DOHH2 (cell line): ENCODE measurements at regions not wholly inside any gene's neighbourhood (a gene's known extent, or its start where the extent isn't known, plus 50 kb on each side); places are given as distances from the start of the nearest gene placed in this dataset.

Experiments
- EZH2phosphoT487 ChIP-seq: fragments of 200-600 bp; sonication (generic); IDR thresholded peaks from 2 replicates; pipeline ENCODE4 v1.6.1; 2017; ENCODE audit warnings: borderline replicate concordance, mild to moderate bottlenecking, antibody characterized with exemption, low read length, moderate library complexity, mixed read lengths
- TF ChIP-seq, protein P1 (sequence below): fragments of 200-600 bp; sonication (generic); IDR thresholded peaks from one replicate; pipeline ENCODE4 v1.5.1; 2014; ENCODE audit warnings: antibody characterized with exemption, mild to moderate bottlenecking, low read depth, low read length; ENCODE audit not compliant: poor library complexity, severe bottlenecking

DNA sequence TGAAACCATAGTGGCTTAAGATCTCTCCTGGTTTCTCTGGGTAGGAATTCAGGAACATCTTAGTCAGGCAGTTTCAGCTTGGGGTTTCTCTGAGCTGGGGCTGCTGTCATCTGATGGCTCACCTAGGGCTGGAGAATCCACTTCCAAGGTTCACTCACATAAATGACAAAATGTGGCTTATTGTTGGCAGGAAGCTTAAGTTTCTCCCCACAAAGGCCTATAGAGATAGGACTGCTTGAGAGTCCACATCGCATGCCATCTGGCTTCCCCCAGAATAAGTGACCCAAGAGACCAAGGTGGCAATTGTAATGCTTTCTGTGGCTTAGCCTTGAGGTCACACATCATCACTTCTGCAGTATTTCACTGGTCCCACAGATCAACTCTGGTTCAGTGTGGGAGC, 131.4 kb downstream of the EDN1 start:
- TF ChIP-seq, protein P1, sequence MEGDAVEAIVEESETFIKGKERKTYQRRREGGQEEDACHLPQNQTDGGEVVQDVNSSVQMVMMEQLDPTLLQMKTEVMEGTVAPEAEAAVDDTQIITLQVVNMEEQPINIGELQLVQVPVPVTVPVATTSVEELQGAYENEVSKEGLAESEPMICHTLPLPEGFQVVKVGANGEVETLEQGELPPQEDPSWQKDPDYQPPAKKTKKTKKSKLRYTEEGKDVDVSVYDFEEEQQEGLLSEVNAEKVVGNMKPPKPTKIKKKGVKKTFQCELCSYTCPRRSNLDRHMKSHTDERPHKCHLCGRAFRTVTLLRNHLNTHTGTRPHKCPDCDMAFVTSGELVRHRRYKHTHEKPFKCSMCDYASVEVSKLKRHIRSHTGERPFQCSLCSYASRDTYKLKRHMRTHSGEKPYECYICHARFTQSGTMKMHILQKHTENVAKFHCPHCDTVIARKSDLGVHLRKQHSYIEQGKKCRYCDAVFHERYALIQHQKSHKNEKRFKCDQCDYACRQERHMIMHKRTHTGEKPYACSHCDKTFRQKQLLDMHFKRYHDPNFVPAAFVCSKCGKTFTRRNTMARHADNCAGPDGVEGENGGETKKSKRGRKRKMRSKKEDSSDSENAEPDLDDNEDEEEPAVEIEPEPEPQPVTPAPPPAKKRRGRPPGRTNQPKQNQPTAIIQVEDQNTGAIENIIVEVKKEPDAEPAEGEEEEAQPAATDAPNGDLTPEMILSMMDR, result no peak
- no peak for TF ChIP-seq EZH2phosphoT487
